PC-3 (cell line): ENCODE measurements at regions not wholly inside any gene's neighbourhood (a gene's known extent, or its start where the extent isn't known, plus 50 kb on each side); places are given as distances from the start of the nearest gene placed in this dataset.

Experiments used
- ATAC-seq: fragments of 200-7000 bp; cut with Tn5 transposase; 2 replicates; pipeline ENCODE4 v1.9.1; 2020; ENCODE audit warnings: mild to moderate bottlenecking, moderate library complexity
- BruUV-seq: library from RNA; stranded (reverse); fragments of 400-500 nt; replicated peaks from 2 replicates; lab custom pipeline; 2021; lab: Mats Ljungman, UMichigan
- CTCF ChIA-PET: fragments of 300-600 bp; sonication (Branson Sonifier 250); formaldehyde crosslinking; loops from one replicate; lab custom pipeline; 2022; ENCODE audit warnings: antibody characterized with exemption; lab: Charles Lee
- POLR2A ChIA-PET: fragments of 300-600 bp; sonication (Branson Sonifier 250); formaldehyde crosslinking; loops from one replicate; lab custom pipeline; 2022; ENCODE audit warnings: antibody characterized with exemption; ENCODE audit not compliant: unreplicated experiment; lab: Charles Lee
- DNase-seq: peaks from one replicate; pipeline ENCODE4 v3.0.0-alpha.2; 2015
- H2AFZ ChIP-seq: fragments of 300-600 bp; sonication (generic); 2 replicates; pipeline ENCODE4 v1.6.0; 2016; ENCODE audit warnings: antibody characterized with exemption, low read length
- H3F3A ChIP-seq: fragments of 300-600 bp; sonication (generic); one replicate; pipeline ENCODE4 v1.6.0; 2017; ENCODE audit warnings: antibody characterized with exemption, low read length, control low read depth, mild to moderate bottlenecking; ENCODE audit not compliant: unreplicated experiment
- H3K27ac ChIP-seq: fragments of 300-600 bp; sonication (generic); 2 replicates; pipeline ENCODE4 v1.5.1; 2016; ENCODE audit warnings: mild to moderate bottlenecking, low read length
- H3K27me3 ChIP-seq: fragments of 300-600 bp; sonication (generic); 2 replicates; pipeline ENCODE4 v1.6.1; 2016; ENCODE audit warnings: low read length, mixed read lengths
- H3K36me3 ChIP-seq: fragments of 300-600 bp; sonication (generic); 2 replicates; pipeline ENCODE4 v1.6.1; 2016; ENCODE audit warnings: low read depth, mixed run types, low read length, mixed read lengths
- H3K4me1 ChIP-seq: fragments of 300-600 bp; sonication (generic); 2 replicates; pipeline ENCODE4 v1.5.1; 2016; ENCODE audit warnings: low read length; ENCODE audit not compliant: insufficient read depth
- H3K4me2 ChIP-seq: fragments of 300-600 bp; sonication (generic); 2 replicates; pipeline ENCODE4 v1.6.0; 2016; ENCODE audit warnings: low read length
- H3K4me3 ChIP-seq: fragments of 300-600 bp; sonication (generic); 2 replicates; pipeline ENCODE4 v1.5.1; 2016; ENCODE audit warnings: mild to moderate bottlenecking, low read length, mixed read lengths
- H3K79me2 ChIP-seq: fragments of 300-600 bp; sonication (generic); 2 replicates; pipeline ENCODE4 v1.6.1; 2017; ENCODE audit warnings: low read length, mixed read lengths
- H3K9ac ChIP-seq: fragments of 300-600 bp; sonication (generic); 2 replicates; pipeline ENCODE4 v1.6.0; 2016; ENCODE audit warnings: mild to moderate bottlenecking, low read length
- H3K9me2 ChIP-seq: fragments of 300-600 bp; sonication (generic); replicated peaks from 2 replicates; pipeline ENCODE4 v1.6.1; 2016; ENCODE audit warnings: mixed run types, low read length, mixed read lengths
- H3K9me3 ChIP-seq: fragments of 300-600 bp; sonication (generic); 2 replicates; pipeline ENCODE4 v1.6.1; 2016; ENCODE audit warnings: low read length, mixed read lengths
- H4K20me1 ChIP-seq: fragments of 300-600 bp; sonication (generic); 2 replicates; pipeline ENCODE4 v1.6.1; 2016; ENCODE audit warnings: low read length, mixed read lengths
- CTCF ChIP-seq: fragments of 300-600 bp; sonication (generic); conservative IDR thresholded peaks from 2 replicates; pipeline ENCODE4 v1.5.1; 2017; ENCODE audit warnings: antibody characterized with exemption, low read depth, mild to moderate bottlenecking, low read length
- EZH2 ChIP-seq: fragments of 300-600 bp; sonication (generic); IDR thresholded peaks from one replicate; pipeline ENCODE4 v1.6.1; 2017; ENCODE audit warnings: antibody characterized with exemption, mild to moderate bottlenecking, low read length; ENCODE audit not compliant: unreplicated experiment
- EZH2phosphoT487 ChIP-seq: fragments of 300-600 bp; sonication (generic); IDR thresholded peaks from 2 replicates; pipeline ENCODE4 v1.6.1; 2018; ENCODE audit warnings: mild to moderate bottlenecking, antibody characterized with exemption, low read length, borderline replicate concordance
- intact Hi-C: fragments of 100-400 bp; cut with micrococcal nuclease; formaldehyde crosslinking; loops from 2 replicates; pipeline ENCODE4 v1.9.0; 2023

- Histone ChIP-seq H3K4me3 (no peak overlapping the region), H3K27me3 (0 out of 2 replicates have a peak, but pooled peaks cover 4% of the 10 kb centered on the region), H3K9me3 (no peaks in the 10 kb centered on the region), H3F3A (no peaks in the 10 kb centered on the region), H2AFZ (no peak overlapping the region), H3K9me2 (no peaks in the 10 kb centered on the region), H4K20me1 (no peaks in the 10 kb centered on the region), H3K79me2 (no peaks in the 10 kb centered on the region), H3K4me2 (no peak overlapping the region), H3K36me3 (no peaks in the 10 kb centered on the region), H3K27ac (no peak overlapping the region), H3K9ac (no peak overlapping the region), H3K4me1 (no peaks in the 10 kb centered on the region; the same call in 1 of the 2 replicates)
- no peak for DNase-seq
- TF ChIP-seq EZH2 (no peak), CTCF (no peak), EZH2phosphoT487 (no peak)
- no peak for ATAC-seq
- POLR2A ChIA-PET, result no interaction called here
- CTCF ChIA-PET, result interaction anchor here (0.6 kb wide), 2 partner anchors 127 to 269 kb away, joined by 7 to 8 read pairs; no protein-coding TSS in a partner anchor
- BruUV-seq, result no TSS peak
- intact Hi-C loops, result no loop called here
These were observed 93.6 kb downstream of the PHETA1 start for GRCh38 chr12:111275308-111275707.

GRCh38 chr12:111274777-111275176 is 94.1 kb downstream of the PHETA1 start:
- Histone ChIP-seq H4K20me1 (no peaks in the 10 kb centered on the region), H3K4me2 (no peak overlapping the region), H3K4me1 (no peaks in the 10 kb centered on the region; the same call in 1 of the 2 replicates), H3K9me2 (no peaks in the 10 kb centered on the region), H3K9ac (no peak overlapping the region), H2AFZ (no peak overlapping the region), H3K27ac (no peak overlapping the region), H3K36me3 (no peaks in the 10 kb centered on the region), H3K4me3 (no peak overlapping the region), H3K9me3 (no peaks in the 10 kb centered on the region), H3K79me2 (no peaks in the 10 kb centered on the region), H3K27me3 (0 out of 2 replicates have a peak, but pooled peaks cover 5% of the 10 kb centered on the region), H3F3A (no peaks in the 10 kb centered on the region)
- POLR2A ChIA-PET, result no interaction called here
- CTCF ChIA-PET, result interaction anchor here (0.6 to 0.7 kb wide), 6 partner anchors 25 to 527 kb away, joined by 3 to 8 read pairs (median 4); no protein-coding TSS in a partner anchor
- TF ChIP-seq EZH2phosphoT487, result no peak
- TF ChIP-seq CTCF, result peak; percentile 84
- DNase-seq (peak; percentile 40), ATAC-seq (peak; percentile 39)
- intact Hi-C loops, result loop anchor here (5.0 kb wide), 1 partner anchor 38 kb away; no protein-coding TSS in a partner anchor
- no TSS peak for BruUV-seq

GRCh38 chr12:111271674-111272418 is 97.0 kb downstream of the PHETA1 start:
- no peaks in the 10 kb centered on the region for H4K20me1 ChIP-seq
- ATAC-seq (peak; percentile 44), DNase-seq (peak; percentile 38)
- no peak overlapping the region for H2AFZ ChIP-seq
- ChIA-PET POLR2A (no interaction called here), CTCF (interaction anchor here (0.6 to 0.8 kb wide), 3 partner anchors 9 to 250 kb away, joined by 3 to 6 read pairs (median 4); no protein-coding TSS in a partner anchor)
- intact Hi-C loops, result loop anchor here (1.0 to 5.0 kb wide), 2 partner anchors 40 to 248 kb away; no protein-coding TSS in a partner anchor
- no peak overlapping the region for H3K9ac ChIP-seq
- no peaks in the 10 kb centered on the region for H3K36me3 ChIP-seq
- no peak overlapping the region for H3K4me3 ChIP-seq
- H3F3A ChIP-seq, result no peaks in the 10 kb centered on the region
- H3K9me3 ChIP-seq, result no peaks in the 10 kb centered on the region
- BruUV-seq, result no TSS peak
- no peaks in the 10 kb centered on the region for H3K9me2 ChIP-seq
- TF ChIP-seq CTCF, result peak; percentile 70
- no peak for TF ChIP-seq EZH2phosphoT487
- no peak overlapping the region for H3K27ac ChIP-seq
- no peak overlapping the region for H3K4me2 ChIP-seq
- no peaks in the 10 kb centered on the region for H3K79me2 ChIP-seq
- 0 out of 2 replicates have a peak, but pooled peaks cover 5% of the 10 kb centered on the region for H3K27me3 ChIP-seq
- H3K4me1 ChIP-seq, result no peaks in the 10 kb centered on the region; the same call in 1 of the 2 replicates
